Nephron progenitor cell (in vitro differentiated cells): ENCODE measurements at regions not wholly inside any gene's neighbourhood (a gene's known extent, or its start where the extent isn't known, plus 50 kb on each side); places are given as distances from the start of the nearest gene placed in this dataset.

Experiments used
- DNase-seq: peaks from one replicate; pipeline ENCODE4 v3.0.0; 2021
- H3K27ac Mint-ChIP-seq: 2 replicates; pipeline ENCODE4 v1.8.0; 2021; ENCODE audit warnings: mild to moderate bottlenecking, moderate library complexity, mixed read lengths
- H3K27me3 Mint-ChIP-seq: 2 replicates; pipeline ENCODE4 v1.8.0; 2021; ENCODE audit warnings: mild to moderate bottlenecking, low read depth, mixed read lengths; ENCODE audit not compliant: poor library complexity
- H3K36me3 Mint-ChIP-seq: 2 replicates; pipeline ENCODE4 v1.8.0; 2021; ENCODE audit warnings: low read depth, mixed read lengths
- H3K4me1 Mint-ChIP-seq: 2 replicates; pipeline ENCODE4 v1.8.0; 2021; ENCODE audit warnings: mixed read lengths
- H3K4me3 Mint-ChIP-seq: 2 replicates; pipeline ENCODE4 v1.8.0; 2021; ENCODE audit warnings: mild to moderate bottlenecking, moderate library complexity, mixed read lengths
- H3K9me3 Mint-ChIP-seq: 2 replicates; pipeline ENCODE4 v1.8.0; 2021; ENCODE audit warnings: mild to moderate bottlenecking, moderate library complexity, mixed read lengths
- CTCF ChIP-seq: fragments of 200-600 bp; sonication (generic); IDR thresholded peaks from 2 replicates; pipeline ENCODE4 v1.5.0; 2021; ENCODE audit warnings: antibody characterized with exemption

DNA sequence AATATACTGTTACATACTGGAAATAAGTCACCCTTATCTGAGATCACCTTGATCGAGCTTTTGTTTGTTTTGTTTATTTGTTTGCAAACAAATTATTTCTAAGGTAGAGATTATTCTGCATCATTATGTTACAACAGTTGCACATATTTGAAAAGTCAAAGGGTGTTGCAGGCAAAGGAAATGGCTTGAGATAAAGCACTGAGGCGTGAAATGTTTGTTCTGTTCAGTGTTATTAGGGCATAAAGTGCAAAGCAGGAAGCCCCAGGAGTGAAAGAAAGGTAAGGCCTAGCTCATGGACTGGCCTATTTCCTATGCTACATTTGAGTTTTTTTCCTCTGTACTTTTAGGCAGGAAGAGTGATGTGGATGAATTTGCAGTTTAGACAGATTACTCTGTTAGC is 1815.6 kb upstream of the LRRTM1 start:
- Mint-ChIP-seq H3K27ac (peak overlapping the region; percentile 38), H3K36me3 (no peaks in the 10 kb centered on the region), H3K4me3 (no peak overlapping the region), H3K4me1 (peaks cover 13% of the 10 kb centered on the region), H3K27me3 (no peaks in the 10 kb centered on the region), H3K9me3 (no peaks in the 10 kb centered on the region)
- no peak for TF ChIP-seq CTCF
- no peak for DNase-seq

DNA sequence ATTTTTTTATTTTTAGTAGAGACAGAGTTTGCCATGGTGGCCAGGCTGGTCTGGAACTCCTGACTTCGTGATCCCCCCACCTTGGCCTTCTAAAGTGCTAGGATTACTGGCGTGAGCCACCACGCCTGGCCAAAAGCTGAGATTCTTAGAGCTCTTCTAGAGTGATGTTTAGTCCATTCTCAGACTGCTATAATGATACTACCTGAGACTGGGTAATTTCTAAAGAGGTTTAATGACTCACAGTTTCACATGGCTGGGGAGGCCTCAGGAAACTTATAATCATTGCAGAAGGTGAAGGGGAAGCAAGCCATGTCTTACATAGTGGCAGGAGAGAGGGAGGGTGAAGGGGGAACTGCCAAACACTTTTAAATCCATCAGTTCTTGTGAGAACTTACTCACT is 1804.9 kb upstream of the LRRTM1 start:
- no peak for DNase-seq
- H3K9me3 Mint-ChIP-seq = peaks cover 6% of the 10 kb centered on the region
- no peak overlapping the region for H3K27ac Mint-ChIP-seq
- H3K4me3 Mint-ChIP-seq = no peak overlapping the region
- TF ChIP-seq CTCF = no peak
- H3K36me3 Mint-ChIP-seq = no peaks in the 10 kb centered on the region
- no peaks in the 10 kb centered on the region for H3K27me3 Mint-ChIP-seq
- no peaks in the 10 kb centered on the region for H3K4me1 Mint-ChIP-seq

DNA sequence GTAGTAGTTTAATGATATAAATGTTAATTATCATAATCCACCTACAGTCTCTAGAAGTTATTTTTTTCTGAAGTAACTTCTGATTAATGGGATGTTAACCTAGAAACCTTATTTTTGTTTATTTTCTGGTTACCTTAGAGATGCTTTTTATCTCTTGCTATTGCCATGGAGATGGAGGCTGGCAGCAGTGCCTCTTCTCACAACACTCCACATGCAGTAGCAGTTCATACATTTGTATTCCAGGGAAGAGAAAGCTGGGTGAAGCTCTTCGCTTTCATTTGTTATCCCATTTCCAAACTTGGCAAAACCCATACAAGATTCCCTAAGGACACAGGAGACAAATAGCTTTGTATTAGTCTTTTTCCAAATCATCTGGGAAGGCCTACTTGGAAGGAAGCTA is 1794.1 kb upstream of the LRRTM1 start:
- Mint-ChIP-seq H3K4me1 (no peaks in the 10 kb centered on the region), H3K36me3 (no peaks in the 10 kb centered on the region), H3K4me3 (no peak overlapping the region), H3K27me3 (no peaks in the 10 kb centered on the region), H3K9me3 (no peaks in the 10 kb centered on the region), H3K27ac (no peak overlapping the region)
- no peak for TF ChIP-seq CTCF
- DNase-seq = no peak

DNA sequence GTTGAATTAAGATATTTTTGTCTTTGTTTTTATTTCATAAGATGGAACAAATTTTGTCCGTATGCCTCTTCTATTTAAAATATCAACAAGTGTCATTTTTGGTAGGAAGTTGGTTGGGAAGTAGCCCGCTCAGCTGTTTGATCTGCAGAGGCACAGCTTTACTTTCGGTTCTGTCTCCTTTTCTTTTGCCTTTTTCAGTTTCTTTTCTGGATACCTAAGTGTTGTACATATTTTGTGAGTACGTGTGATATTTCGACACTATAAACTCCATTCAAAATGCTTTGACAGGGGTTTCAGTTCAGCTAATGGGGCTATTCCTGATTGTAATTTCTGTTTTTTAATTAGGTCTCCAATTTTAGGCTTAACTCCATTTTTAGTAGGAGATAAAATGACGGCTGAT is 1785.0 kb upstream of the LRRTM1 start:
- H3K9me3 Mint-ChIP-seq = peaks cover 19% of the 10 kb centered on the region
- H3K4me1 Mint-ChIP-seq = no peaks in the 10 kb centered on the region
- TF ChIP-seq CTCF = no peak
- DNase-seq = no peak
- H3K4me3 Mint-ChIP-seq = no peak overlapping the region
- H3K27me3 Mint-ChIP-seq = no peaks in the 10 kb centered on the region
- H3K36me3 Mint-ChIP-seq = no peaks in the 10 kb centered on the region
- no peak overlapping the region for H3K27ac Mint-ChIP-seq

DNA sequence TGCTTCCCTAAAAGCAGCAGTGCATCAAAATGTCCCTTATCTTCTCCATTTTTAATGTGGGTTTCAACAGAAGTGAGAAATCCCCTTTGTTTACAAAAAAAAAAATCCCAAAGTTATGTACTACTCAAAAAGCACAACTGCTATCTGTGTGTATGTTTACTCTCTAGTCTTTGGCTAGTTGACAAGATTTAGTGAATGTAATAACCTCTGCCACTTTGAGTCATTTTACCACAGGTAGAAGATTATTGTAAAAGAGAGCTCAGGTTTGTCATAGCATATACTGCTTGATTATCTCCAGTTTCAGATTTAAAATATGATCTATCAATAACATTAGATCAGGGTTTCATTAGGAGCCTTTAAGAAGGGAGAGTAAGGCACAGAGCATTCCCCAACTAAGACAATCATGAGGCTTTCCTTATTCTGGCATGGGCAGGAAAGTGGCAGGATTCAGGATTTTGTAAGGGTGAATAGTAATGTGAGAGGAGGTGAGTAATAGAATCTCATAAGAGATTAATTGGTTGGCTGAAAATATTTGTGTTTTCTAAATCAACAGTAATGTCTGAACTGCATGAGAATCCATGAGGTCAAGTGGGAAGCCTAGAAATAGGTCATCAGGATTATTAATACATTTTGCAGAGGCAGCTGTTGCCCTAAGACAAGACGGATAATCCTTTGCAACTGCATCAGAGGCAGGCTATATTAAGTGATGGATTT is 1780.3 kb upstream of the LRRTM1 start:
- H3K4me1 Mint-ChIP-seq = no peaks in the 10 kb centered on the region
- peaks cover 19% of the 10 kb centered on the region for H3K9me3 Mint-ChIP-seq
- TF ChIP-seq CTCF = no peak
- no peak for DNase-seq
- no peaks in the 10 kb centered on the region for H3K36me3 Mint-ChIP-seq
- no peak overlapping the region for H3K4me3 Mint-ChIP-seq
- H3K27ac Mint-ChIP-seq = no peak overlapping the region
- no peaks in the 10 kb centered on the region for H3K27me3 Mint-ChIP-seq

DNA sequence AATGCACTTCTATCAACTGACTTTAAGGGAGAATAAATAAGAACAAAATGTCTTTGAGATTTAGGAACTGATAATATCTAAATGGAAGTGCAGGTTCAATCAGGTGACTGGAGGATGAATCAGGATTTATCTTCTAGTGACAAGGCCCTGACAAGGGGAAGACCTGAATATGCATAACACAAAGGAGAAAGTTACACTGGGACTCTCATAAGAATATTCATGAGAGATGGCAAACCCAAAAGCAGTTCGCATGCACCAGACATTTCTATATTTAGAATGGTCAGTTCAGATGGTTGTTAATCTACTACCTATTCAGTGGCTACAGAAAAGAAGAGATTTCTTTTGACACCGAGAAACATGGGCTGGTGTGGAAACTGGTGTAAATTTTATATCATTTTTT is 1771.3 kb upstream of the LRRTM1 start:
- peaks cover 10% of the 10 kb centered on the region for H3K9me3 Mint-ChIP-seq
- no peaks in the 10 kb centered on the region for H3K27me3 Mint-ChIP-seq
- H3K4me3 Mint-ChIP-seq = no peak overlapping the region
- no peaks in the 10 kb centered on the region for H3K4me1 Mint-ChIP-seq
- no peak for TF ChIP-seq CTCF
- DNase-seq = no peak
- H3K36me3 Mint-ChIP-seq = no peaks in the 10 kb centered on the region
- H3K27ac Mint-ChIP-seq = no peak overlapping the region
